ENCODE measurements at regions not wholly inside any gene's neighbourhood (a gene's known extent, or its start where the extent isn't known, plus 50 kb on each side); places are given as distances from the start of the nearest gene placed in this dataset.
"Not testable (repeated sequence)": the region's sequence is repeated elsewhere in the genome, so short reads cannot be mapped to it uniquely, and the experiment has no call there.

GRCh38 chrX:67213686-67214085, 330.1 kb upstream of the AR start:
- DNase-seq = not testable (repeated sequence)

- DNase-seq = no peak
Measured at GRCh38 chrX:67207912-67208311, 335.9 kb upstream of the AR start.

DNA sequence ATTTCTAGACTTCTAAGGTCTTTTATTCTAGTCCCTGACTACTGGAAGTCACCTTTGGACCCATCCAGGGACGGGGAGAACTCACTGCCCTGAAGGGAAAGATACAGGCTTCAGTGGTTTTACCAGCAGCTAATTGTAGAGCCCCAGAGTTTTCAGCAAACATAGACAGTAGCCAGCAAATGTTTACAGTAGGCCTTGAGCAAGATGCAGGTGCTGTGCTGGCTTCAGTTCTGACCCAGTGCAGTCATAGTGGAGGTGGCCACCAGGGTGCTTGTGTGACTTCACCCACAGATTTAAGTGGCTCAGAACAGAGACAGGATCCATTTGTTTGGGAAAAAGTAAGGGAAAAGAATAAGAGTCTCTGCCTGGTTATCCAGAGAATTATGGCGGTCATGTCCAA, 384.4 kb upstream of the AR start:
- no peak for DNase-seq

DNA sequence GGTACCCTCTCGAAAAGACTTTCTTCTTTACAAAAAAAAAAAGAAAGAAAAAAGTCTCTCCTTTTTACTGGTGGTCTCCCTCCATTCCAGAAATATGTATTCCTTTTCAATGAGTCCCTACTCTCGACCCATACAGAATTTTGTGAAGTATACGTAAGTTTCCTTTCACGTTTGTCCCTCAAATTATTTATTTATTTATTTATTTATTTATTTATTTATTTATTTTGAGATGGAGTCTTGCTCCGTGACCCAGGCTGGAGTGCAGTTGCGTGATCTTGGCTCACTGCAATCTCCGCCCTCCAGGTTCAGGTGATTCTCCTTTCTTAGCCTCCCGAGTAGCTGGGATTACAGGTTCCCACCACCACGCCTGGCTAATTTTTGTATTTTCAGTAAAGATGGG, 429.2 kb upstream of the AR start:
- no peak for DNase-seq

DNA sequence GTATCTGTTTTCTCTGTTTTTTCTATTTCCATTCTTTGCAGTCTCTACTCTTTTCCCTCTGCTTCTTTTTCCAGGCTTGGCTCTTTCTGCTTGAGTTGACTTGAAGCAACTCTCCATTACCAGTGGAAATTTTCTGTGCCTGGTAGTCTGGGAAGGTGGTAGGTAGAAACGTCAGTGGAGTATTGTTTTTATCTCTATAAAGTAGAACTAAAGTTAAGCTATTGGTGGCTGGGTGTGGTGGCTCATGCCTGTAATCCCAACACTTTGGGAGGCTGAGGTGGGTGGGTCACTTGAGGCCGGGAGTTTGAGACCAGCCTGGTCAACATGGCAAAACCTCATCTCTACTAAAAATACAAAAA, 438.1 kb upstream of the AR start:
- DNase-seq = no peak

- DNase-seq = no peak
Measured at GRCh38 chrX:67104982-67105757, 438.7 kb upstream of the AR start.

DNA sequence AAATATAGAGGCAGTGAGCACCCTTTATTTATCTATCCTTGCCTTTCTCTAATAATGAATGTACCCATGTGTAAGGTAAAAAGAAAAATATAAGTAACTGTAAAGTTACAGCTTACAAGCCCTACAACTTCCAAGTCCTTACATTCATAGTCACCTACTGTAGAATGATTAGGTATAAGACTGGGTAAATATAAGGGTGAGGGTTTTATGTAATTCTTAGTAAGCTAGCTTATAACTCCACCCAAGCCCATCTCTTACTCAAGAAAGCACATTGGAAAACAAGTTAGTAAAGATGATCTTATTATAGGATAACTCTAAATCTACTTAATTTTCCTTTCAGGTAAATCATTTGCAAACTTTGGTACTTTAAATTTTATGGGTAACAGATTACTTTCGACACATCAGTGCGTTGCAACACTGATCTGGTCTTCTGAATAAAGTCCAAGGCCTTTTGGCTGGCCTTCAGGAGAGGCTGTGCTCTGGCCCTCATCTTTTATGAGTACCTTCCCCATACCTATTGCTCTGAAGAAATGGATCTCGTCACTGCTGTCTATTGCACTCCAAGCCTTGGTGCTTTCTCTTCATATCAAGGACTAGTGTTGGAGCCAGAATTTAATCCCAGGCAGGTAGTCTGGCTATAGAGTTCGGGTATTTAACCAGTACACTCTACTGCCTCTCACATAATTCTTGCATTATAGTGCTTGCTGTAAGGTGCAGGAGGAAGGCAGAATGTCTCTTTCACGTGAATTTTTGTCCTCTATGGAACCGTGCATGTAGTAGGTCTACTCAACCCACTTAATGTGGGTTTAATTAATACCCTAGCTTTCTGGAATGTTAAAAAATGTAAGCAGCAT, 443.6 kb upstream of the AR start:
- DNase-seq = no peak

DNA sequence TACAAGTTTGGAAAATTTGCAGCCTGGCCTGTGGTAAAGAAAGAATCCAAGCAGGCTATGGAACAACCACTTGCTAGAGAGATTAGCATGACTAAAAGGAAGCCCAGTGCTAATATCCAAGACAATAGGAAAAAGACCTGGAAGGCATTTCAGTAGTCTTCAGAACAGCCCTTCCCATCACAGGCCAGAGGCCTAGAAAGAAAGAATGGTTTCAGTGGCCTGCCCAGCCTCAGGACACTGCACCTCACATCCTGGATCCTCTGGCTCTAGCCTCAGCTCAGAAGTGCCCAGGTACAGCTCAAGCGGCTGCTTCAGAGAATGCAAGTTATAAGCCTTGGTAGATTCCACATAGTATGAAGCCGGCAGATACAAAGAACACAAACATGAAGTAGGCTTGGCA, 449.8 kb upstream of the AR start:
- DNase-seq = no peak

GRCh38 chrX:67050760-67051159, 411.9 kb upstream of the EDA2R start:
- no peak for DNase-seq

GRCh38 chrX:67044866-67045265, 406.0 kb upstream of the EDA2R start:
- no peak for DNase-seq

DNA sequence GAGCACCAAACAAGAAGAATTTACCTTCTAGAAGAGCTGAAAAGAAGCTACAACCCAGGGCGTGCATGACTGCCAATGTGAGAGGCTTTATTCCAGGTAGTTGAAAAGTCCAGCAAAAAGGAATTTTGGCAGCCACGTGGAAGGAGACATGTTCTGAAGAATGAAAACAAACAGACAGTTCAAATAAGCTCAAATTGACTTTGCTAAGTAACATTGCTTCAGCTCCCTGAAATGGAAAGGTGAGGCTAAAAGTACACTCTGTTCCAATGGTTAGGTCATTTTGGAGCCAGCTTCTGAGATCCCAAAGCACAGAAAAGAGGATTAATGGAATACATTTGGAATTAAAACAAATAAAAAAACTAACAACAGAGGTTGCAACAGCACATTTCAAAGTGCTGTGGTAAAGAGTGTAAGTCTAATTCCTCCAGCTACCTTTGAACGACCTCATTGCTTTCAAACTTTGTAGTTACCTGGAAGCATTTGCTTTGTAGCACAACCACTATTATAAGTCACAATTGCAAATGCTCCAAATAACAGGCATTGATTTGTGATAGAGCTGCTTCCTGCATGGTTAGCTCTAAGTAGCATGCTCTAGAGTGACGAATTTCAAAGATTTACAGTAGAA, 405.3 kb upstream of the EDA2R start:
- DNase-seq = no peak

GRCh38 chrX:67004451-67004850, 365.6 kb upstream of the EDA2R start:
- no peak for DNase-seq

GRCh38 chrX:66994729-66995128, 355.9 kb upstream of the EDA2R start:
- no peak for DNase-seq

GRCh38 chrX:66992077-66992476, 353.2 kb upstream of the EDA2R start:
- DNase-seq = not testable (repeated sequence)

DNA sequence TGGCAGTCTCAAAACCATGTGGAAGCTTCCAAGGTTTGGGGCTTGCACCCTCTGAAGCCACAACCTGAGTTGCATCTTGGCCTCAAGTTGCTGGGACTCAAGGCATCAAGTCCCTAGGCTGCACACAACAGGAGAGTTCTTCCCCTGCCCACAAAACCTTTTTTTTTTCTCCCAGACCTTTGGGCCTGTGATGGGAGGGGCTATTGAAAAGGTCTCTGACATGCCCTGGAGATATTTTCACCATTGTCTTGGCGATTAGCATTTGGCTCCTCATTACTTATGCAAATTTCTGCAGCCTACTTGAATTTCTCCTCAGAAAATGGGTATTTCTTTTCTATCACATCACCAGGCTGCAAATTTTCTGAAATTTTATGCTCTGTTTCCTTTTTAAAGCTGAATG, 349.5 kb upstream of the EDA2R start:
- DNase-seq = no peak

GRCh38 chrX:66961665-66962064, 322.8 kb upstream of the EDA2R start:
- DNase-seq = no peak

- DNase-seq = no peak
Measured at GRCh38 chrX:66931713-66932112, 292.8 kb upstream of the EDA2R start.

DNA sequence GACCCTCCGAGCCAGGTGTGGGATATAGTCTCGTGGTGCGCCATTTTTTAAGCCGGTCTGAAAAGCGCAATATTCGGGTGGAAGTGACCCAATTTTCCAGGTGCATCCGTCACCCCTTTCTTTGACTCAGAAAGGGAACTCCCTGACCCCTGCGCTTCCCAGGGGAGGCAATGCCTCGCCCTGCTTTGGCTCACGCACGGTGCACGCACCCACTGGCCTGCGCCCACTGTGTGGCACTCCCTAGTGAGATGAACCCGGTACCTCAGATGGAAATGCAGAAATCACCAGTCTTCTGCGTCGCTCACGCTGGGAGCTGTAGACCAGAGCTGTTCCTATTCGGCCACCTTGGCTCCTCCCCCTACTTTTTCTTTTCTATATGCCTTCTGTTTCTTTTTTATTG, 291.6 kb upstream of the EDA2R start:
- not testable (repeated sequence) for DNase-seq

- no peak for DNase-seq
Measured at GRCh38 chrX:66920296-66920695, 281.4 kb upstream of the EDA2R start.

DNA sequence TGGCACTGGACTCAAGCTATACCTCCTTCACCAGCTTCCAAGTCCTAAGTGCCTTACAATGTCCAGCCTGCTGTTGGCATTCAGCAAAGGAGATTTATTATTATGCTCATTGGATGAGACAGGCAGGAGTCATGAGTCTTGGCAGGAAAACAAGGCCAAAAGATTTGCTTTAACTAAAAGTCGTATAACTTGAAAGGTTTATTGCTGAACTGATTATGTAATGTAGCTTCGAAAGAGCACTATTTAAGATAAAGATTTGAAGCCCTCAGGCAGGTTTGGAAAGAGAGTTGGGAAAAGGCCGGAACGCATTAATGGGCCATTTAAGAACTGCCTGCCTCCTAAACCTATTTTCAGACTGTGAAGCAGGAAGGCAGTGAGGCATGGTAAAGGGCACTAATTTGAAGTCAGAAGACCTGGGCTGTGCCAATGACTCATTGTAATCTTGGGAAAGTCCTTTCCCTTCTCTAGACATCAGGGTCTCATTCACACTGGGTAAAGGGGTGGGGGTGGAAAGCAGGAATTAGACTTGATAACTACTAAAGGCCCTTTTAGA, 280.5 kb upstream of the EDA2R start:
- DNase-seq = no peak

DNA sequence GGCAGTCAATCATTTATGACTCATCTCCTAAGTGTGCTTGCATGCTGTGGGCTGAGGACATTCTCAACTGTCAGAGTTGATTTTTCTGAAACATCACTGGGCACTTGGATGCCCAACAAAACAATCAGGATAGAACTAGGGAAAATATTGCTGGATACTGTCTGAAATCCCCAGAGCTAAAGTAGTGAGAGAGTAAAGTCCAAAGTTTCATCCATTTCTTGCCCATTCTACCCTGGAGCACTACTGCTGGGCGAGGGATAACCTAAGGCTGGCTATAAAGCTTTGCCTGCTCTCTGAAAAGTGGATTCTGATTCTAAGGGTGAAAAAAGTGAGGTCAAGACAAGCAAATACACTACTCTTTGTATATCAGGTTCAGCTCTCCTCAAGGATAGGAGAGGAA, 279.6 kb upstream of the EDA2R start:
- DNase-seq = no peak

DNA sequence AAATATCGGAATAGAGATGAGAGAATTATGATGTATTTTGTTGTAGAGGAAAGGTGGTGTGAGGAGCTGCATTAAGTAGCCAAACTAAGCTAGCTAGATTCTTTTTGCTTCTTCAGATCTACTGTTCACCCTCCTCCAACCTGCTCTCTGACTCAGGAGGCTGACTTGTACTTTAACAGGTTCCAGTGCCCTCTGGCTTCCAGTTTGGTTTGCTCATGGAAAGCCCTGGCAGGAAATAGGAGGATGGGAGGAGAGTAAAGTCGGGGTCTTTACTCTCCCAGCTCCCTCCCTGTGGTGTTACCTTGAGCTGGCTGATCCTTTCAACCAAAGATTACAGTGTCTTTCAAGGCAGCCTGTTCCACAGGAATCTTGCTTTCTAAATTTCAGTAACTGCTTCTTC, 277.0 kb upstream of the EDA2R start:
- no peak for DNase-seq

DNA sequence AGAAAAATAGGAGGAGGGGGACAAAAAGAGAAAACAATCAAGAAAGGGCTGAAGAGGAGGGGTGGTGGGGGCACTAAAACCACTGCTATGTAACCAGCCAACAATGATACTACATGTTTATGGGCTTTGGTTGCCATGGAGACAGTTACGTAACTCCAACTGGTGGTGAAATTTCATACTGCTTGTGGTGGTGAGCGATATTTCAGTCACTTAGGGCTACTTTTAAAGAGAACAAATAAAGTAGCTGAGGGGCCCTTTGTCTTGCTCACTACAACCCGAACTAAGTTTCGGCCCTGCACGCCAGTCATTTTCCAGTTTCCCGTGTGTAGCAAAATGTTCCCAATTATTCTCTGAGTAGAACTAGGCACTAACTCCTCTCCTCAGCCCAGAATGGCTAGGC, 275.2 kb upstream of the EDA2R start:
- no peak for DNase-seq

Measured in occipital lobe (tissue), 1 donor.